Endothelial cell of hepatic sinusoid (primary cell): ENCODE measurements at regions not wholly inside any gene's neighbourhood (a gene's known extent, or its start where the extent isn't known, plus 50 kb on each side); places are given as distances from the start of the nearest gene placed in this dataset.

Experiments
- in situ Hi-C: cut with HindIII; loops from 2 replicates; pipeline ENCODE4 v1.10.0; 2017; ENCODE audit warnings: low sequenced_read_pairs

GRCh38 chr2:188903740-188904139 is 70.4 kb upstream of the COL3A1 start:
- in situ Hi-C loops = no loop called here

DNA sequence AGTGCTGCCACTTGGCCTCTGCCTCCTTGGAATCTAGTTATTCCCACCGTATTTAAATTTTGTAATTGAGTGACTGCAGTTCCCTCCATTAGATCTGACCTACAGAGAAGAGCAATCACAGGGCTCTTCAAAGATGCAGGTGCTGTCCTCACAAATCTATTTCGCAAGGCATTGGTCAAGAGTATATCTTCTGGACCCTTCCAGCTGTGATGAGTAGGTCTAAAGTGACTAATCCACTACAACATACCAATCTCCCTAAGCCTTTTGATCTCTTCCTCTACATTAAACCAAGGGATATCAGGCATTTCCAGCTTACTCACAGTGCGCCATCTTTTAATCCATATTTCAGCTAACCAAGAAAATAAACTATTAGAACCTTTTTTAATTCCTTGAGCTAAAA is 65.1 kb upstream of the COL3A1 start:
- in situ Hi-C loops = no loop called here

DNA sequence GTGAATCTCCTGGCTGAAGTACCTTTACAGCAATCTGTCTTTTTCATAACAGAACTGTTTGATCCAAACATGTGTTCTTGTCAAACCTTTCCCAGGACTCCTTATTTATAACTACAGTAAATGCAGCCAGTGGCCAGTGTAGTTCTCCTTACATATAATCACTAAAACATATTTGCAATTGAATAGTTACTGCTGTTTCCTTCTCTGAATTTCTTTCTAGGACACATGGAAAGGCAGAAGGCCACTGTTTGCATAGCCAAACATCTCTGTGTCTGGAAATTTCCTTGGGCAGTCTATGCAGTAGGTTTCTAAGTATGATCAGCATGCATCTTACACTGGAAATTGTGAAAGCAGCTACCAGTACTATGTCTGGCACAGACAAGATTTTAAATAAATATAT is 57.4 kb upstream of the COL3A1 start:
- in situ Hi-C loops = no loop called here

DNA sequence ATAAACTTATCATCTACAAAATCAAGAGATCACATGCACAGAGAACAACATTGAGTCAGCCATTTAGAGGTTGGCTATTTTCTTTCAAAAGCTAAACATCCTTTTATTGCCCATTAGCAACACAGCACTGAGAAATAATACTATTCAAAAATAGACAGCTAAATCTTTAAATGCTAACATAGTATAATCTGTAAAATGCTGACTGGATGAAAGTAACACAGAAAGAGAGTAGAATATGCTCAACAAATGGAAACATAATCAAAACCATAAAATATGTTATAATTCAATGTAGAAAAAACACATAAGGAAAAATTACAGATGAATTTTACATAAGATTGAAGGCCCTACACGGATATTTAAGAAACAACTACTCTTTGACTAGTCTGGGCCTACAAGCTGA is 56.5 kb upstream of the COL3A1 start:
- in situ Hi-C loops = no loop called here

- in situ Hi-C loops = no loop called here
These were observed 54.3 kb upstream of the COL3A1 start for GRCh38 chr2:188919824-188920223.

- in situ Hi-C loops = no loop called here
These were observed 52.0 kb upstream of the COL3A1 start for GRCh38 chr2:188922191-188922590.
